ENCODE measurements at regions not wholly inside any gene's neighbourhood (a gene's known extent, or its start where the extent isn't known, plus 50 kb on each side); places are given as distances from the start of the nearest gene placed in this dataset.
"Not testable (repeated sequence)": the region's sequence is repeated elsewhere in the genome, so short reads cannot be mapped to it uniquely, and the experiment has no call there.

DNA sequence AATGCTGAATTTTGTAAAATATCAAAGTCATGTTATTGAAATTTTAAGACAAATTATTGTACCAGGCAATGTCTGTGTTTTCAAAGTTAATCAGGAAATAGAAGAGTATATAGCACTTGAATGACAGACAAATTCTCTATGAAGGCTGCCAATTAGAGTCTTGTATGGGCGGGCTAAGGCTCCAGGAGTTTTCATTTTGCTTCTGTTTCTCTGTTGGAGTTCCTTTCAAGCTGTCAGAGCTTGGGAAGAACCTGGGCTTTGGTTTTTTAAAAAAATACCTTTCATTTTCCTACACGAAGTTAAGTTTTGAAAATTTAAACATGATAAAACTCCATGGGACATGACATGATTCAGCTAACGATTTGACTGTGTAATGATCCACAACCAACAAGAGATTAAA, 339.0 kb upstream of the KCNH7 start:
- no peak for DNase-seq

DNA sequence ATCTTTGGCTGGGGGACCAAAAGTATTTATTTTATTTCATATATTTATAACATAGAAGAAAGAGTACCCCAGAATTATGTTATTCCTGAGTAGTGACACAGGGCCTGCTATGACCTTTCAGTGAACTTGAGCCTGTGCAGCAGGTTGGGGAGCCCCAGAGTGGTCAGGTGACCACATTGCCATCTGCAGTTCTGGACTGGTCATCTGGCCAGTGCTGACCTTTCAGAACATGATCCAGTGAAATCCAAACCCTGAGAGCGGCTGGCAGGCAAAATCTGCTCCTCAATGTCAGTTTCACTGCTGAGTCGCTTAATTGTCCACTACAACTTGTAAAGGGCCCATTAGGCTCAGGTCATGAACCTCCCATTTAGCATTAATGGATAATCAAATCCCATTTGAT, 336.7 kb upstream of the KCNH7 start:
- DNase-seq = no peak

DNA sequence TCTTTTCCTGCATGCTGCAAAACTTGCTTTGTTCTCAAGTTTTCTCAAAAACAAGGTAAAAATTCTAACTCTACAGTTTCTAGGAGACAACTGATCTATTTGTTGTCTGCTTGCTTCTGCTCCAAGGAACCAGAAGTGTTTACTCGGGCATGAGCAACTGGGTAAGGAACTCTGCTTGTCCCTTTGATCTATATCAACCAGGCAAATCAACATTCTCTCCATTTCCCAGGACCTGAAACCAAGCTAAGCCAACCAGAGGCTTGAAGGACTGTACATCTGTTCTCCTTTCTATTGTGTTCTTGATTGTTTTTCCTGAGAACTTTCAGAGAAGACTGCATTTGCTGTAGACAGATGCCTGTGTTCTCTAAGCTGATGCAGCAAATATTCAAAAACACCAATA, 335.0 kb upstream of the KCNH7 start:
- no peak for DNase-seq

DNA sequence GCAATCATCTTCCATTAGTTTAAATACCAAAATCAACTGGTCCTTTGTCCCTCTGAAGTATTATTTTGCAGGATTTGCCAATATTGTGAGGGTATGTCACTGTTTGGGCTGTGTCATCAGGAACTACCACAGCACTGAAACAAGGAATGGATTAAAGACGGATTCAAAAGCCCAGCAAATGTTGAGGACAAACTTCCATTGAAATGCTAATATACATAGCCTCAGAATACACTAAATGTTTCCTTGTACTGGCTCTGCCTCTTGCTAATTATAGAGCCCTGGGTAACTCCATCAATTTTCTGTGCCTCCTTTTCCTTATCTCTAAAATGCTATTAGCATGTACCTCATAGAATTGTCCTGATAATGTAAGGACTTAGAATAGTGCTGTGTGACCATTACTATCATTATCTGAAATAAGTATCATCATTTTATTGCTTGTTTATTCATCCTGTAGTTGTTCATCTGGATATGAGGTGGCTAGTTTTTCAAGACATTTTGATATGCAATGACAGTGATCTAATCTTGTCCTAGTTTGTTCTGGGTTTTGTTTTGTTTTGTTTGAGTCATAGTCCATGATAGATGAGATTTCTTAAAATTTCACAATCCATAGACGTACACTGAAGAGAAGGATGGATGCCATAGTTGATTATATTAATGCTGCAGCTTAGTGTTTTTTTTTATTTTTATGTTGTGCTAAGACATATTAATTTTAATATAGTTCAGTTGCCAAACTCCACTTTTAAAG, 333.4 kb upstream of the KCNH7 start:
- no peak for DNase-seq

DNA sequence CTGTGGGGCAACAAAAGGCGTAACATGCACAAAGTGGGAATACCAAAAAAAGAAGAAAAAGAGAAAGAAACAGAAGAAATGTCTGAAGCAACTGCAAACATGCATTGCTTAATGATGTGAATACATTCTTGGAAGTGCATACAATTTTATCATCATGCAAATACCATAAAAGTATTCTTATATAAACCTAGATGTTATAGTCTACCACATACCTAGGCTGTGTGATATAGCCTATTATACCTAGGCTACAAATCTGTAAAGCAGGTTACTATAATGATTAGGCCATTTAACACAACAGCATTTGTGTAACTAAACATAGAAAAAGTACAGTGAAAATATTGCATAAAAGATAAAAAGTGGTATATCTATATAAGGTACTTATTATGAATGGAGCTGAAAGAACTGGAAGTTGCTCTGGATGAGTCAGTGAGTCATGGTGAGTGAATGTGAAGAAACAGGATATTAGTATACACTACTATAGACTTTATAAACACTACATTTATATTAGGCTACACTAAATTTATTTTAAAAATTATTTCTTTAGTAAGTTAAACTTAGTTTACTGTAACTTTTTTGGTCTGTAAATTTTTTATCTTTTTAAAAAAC, 319.4 kb upstream of the KCNH7 start:
- DNase-seq = no peak

DNA sequence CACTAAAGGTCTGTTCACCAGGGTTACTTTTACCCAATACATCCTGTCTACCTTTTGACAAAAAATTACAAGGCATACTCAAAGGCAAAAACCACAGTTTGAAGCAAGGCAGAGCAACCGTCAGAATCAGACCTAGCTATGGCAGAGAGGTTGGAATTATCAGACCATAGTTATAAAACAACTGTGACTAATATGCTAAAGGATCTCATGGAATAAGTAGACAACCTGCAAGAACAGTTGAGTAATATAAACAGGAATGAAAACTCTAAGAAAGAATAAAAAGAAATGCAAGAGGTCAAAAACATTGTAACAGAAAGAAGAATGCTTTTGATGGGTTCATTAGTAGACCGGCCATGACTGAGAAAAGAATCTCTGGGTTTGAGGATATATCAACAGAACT, 318.8 kb upstream of the KCNH7 start:
- DNase-seq = no peak

DNA sequence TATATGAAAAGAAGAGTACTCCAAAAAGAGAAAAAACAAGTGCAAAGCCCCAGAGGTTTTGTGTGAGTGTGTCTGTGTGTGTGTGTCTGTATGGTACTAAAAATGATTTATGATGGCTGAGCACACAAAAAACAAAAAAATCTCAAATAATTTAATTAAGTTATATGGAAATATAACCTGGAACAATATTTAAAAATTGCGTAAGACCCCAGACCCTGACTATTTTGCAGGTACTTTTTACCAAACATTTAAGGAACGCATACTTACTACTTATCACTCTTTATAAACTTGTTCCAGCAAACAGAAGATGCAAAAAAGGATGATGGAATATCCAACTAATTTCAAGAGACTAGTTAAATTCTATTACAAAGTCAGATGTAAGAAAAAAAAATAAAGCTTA, 317.4 kb upstream of the KCNH7 start:
- DNase-seq = no peak

DNA sequence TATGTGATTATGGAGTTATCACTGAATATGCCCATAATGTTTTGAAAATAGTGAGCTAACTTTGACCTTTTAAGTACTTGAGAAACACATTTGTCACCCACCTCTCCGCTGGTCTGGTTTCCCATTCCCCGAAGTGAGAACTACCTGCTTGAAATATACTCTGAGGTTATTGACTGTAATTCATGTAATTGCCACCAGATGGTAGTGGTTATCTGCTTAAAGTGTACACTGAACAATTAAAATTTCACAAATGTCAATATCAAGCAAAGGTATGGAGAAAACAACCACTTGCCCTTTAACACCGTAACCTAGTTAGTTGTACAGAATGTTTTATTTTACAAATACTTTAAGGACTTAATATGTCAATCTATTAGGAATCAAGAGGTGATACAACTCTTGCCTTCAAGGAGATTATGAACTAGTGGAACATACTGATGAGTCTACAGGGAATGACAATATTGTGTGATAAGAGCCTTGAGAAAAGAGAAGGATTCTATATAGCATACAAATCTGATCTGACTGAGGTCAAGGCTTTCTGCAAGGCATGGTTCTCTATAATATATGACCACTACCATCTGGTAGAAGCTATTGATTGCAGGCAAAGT, 316.8 kb upstream of the KCNH7 start:
- DNase-seq = peak; percentile 52

DNA sequence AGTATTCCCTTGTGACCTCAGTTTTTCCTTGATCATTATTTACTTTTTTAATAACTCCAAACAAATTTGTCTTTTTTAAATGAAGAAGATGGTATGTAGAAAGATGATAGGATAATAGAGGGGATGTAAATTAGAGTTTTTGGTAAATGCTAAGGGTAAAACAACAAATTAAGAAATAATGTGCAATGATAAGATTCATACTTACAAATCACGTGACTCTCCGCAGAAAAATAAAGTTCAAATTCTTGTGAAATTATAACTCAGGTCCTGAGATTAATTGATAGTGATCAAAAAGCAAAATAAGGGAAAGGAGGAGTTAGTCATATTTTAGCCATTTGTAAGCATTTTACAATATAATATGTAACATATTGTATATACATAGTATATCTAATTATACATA, 304.1 kb upstream of the KCNH7 start:
- no peak for DNase-seq

DNA sequence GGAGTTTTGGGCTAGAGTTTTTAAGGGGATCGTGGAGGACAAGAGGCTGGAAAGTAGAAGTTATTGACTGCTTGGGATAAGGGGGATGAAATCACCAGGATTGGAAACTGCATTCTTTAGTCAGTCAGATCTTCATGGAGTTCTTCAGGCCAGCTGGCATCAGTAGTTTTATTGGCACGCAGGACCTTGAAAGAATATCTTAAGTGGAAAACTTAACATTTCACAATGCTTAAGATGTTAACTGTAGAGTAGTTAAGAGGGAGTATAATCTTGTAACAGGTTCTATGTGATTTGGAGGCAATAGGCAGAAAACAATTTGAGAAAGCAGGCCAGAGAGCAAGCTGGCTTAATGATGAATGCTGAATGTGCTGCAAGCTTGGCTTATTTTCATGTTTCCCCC, 300.4 kb upstream of the KCNH7 start:
- DNase-seq = no peak

DNA sequence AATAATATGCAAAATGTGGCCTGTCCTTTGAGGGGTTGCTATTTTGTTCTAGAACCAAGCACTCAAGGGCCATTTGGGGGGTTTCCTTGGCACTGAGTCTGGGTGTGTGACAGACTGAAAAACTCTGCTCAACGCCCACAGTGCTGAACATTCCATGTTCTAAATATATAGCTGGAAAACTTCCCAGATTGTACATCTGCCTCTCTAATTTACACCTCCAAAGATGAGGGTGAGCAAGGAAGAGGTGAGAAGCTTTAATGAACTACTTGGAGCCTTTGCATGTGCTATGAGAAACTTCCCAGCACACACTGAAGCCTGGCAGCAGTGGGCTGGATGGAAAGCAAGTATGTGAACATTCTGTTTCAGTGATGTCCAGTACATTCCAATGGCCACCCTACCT, 296.7 kb upstream of the KCNH7 start:
- no peak for DNase-seq

DNA sequence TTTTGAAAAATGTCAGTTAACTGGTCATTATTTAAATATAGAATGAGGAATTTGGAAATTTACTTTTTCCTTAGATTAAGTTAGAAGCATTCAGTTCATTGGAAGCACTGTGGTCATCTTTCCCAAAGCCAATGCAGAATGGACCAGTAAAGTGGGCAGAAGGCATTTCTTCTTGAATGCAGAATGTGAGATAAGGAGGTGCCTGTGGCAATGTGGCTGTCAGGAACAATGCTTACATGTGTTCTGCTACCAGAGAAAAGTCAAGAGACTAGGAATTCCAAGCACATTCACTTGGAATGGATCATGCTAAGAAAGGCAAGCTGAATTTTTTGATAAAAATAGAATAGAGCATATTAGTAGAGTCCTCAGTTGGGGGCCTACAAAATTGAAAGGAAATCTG, 295.0 kb upstream of the KCNH7 start:
- DNase-seq = no peak

DNA sequence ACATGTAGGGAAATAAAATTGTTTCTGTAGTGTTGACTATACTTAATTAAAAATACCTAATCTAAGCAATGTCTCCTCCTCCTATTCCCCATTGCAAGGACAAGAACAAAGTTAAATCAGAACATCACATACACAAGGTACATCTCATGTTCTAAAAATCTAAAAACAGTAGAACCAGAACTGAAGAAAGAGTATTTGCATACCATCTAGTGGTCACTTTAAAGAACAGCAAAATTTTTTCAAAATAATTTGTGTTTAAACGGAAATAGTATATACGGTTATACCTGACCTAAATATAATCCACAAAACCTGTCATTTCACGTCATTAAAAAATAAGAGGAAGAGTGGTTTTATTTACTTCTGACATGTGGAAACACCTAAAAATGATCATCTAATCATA, 294.3 kb upstream of the KCNH7 start:
- DNase-seq = peak; percentile 53

DNA sequence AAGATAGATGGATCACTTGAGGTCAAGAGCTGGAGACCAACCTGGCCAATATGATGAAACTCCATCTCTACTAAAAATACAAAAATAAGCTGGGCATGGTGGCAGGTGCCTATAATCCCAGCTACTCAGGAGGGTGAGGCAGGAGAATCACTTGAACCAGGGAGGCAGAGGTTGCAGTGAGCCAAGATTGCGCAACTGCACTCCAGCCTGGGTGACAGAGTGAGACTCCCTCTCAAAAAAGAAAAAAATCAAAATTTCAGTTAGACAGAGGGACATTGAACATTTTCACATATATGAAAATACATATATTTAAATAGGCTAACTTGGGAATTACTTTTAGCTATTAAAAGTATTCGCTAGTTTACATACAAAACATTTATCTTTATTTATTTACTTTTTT, 293.6 kb upstream of the KCNH7 start:
- DNase-seq = not testable (repeated sequence)

DNA sequence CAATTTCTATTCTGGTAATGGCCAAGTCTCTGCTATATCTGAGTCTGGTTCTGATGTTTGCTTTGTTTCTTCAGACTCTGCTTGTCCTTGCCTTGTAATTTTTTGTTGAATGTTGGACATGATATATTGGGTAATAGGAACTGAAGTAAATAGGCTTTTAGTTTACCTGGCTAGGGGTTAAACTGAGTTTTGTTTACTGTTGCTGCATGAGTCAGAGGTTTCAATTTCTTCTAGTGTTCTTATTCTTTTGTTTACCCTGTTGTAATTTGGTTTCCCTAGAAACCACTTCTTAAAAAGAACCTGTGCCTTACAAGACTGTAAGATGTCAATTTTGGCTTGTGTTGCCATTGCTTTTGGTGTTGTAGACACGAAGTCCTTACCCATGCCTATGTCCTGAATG, 285.0 kb upstream of the KCNH7 start:
- no peak for DNase-seq

DNA sequence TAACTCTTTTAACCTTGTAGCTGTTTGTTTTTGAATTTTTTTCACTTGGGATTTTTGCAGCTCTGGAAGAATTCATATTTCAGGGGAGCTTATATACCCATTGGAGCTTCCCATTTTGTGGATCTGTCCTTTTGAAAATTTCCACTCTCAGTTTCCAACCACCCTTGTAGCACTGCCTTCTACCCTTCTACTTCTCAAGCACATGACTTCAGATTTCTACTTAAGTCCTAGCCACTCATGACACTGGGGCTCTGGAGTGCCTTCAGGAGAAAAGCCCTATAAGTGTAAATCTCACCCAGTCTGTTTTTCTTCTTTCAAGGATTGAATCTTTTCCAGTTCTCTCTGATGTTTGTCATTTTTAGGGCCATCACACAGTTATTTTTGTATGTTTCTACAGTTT, 283.7 kb upstream of the KCNH7 start:
- no peak for DNase-seq

DNA sequence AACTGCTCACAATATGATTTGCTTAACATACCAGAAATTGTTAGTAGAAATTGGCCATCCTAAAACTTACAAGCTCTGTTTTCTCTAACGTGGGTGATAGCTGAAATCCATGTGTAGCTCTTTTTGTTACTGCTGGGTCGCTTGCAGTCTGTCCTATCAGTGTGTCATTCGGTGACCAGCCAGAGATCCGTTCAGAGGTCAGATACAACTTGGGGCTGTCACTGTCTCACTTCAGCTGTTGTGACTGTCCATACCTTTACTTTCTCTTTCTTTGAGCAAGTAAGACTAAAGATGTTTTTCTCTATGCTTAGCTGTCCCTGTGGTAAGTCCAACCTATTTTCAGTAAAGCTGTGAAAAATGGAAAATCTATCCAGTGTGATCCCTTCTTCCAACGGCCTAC, 282.9 kb upstream of the KCNH7 start:
- DNase-seq = no peak

DNA sequence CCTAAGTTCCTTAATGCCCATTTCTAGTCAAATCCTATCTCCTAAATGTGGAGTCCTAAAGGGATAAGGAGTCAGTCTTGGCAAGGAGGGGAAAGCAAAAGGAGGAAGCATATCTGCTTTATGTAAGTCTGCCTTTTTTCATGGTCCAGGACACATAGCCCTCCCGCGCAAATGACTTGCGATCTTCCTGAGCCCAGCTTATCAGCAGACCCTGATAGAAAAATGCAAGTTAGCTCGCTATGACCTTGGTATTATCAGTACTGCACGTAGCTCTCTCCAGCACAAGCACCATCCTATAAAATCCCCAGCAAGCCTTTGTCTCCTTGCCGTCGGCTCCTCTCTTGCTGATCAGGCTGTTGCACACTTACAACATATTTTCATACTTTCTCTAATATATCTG, 281.4 kb upstream of the KCNH7 start:
- no peak for DNase-seq

DNA sequence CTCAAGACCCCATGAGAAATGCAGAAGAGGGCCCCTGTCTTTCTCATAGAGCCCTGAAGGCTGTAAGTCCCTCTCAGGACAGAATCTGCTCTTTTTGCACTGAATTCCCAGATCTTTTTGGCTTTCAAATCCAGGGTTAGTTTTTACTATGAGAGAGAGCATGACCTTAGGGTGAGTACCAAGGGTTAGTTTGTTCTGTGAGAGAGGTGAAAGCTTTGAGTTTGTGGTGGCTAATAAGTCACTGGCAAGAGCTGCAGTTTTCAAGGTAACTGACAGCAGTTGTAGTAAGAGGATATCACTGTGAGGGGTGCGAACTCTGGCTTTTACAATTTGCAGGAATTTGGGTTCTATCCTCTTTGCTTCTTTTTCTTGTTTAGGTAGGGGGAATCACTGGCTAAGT, 248.4 kb upstream of the KCNH7 start:
- no peak for DNase-seq

DNA sequence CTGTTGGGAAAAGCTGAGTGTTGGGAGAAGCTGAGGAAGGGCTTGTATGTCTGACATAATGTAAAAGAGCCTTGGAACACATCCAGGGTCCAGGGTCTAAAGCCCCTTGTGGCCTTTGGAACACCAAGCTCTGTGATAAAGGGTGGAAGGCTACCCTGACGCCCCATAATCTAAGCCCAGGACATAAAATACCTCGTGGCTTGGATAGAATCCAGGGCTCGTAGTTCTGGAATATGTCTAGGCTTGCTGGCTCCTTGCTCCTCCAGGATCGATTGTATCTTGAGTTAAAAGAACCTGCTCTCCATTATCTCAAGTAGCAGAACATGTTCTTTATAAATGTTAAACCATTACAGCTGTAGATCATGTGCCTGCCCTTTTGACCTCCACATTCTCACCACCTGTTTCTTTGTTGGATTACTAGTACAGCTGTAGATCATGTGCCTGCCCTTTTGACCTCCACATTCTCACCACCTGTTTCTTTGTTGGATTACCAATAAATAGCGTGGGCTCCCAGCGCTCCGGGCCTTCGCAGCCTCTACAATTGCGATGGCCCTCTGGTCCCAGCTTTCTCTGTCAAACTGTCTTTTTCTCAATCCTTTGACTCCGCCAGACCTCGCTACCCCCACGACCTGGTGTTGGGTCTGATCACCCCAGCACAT, 246.9 kb upstream of the KCNH7 start:
- DNase-seq = not testable (repeated sequence)

DNA sequence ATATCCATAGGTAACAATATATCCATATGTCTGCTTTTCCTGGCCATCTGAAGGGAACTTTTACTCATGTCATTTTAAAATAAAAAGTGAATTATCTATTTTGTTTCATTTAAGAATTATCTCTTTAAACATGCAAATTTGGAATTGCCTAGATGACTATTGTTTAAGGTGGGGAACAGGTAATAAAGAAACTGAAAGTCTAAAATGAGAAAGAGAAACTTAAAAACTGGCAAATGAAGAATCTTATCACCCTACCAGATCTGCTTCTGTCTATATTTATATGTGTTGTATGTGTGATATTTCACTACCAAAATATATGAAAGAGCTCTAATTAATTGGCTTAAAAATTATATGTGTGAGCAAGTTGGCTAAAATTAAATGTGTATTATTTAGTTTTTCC, 243.2 kb upstream of the KCNH7 start:
- no peak for DNase-seq

DNA sequence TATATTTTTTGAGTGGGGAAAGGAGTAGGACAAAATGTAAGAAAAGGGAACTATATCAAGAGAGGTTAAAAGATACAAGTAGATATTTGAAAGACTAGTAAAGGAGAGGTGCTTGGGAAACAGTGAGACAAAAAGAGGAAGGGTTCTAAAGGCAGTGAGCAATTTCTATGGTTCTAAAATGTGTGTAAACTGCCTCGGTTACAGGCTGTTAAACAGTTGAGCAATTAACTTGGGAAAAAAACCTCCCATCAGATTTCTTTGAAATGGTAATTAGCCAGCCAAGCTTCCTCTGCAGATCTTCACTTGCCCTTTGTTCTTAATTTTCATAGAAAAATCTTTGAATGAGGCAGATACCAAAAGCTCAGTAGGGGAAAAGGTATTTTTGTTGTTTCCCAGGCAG, 238.7 kb upstream of the KCNH7 start:
- no peak for DNase-seq

DNA sequence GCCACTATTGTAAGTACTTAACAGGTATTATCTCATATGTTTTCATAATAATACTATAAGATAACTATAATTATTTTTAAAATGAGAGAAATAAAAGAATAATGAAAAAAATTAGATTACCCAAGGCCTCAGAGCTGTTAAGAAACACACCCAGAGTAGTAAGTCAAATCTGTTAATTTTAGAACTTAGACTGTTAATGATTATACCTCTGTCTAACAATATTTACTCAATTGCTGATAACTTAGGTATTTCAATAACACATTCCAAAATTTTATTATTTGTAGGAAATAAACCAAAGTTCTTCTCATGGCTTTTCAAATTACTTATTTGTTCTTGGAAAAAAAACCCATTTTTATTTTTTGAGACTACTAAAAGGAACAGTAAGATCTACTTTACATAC, 227.5 kb upstream of the KCNH7 start:
- no peak for DNase-seq

DNA sequence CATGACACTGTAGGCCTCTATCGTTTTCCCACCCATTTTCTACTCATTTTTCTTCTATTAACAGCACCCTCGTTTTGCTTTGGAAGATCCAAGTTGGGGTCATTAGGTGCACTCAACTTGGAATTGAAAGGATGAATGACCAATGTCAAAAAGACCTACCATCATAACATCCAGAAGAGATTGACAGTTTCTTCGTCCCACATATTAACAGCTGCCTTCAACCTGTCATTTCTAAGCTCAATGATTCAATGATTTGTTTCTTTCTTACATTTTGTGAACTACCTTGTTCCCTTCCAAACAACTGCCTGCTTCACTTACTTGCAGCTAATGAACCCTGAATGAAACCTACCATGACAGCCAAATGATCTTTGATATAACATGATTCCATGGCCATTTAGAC, 224.0 kb upstream of the KCNH7 start:
- DNase-seq = no peak
